ENCODE measurements at regions not wholly inside any gene's neighbourhood (a gene's known extent, or its start where the extent isn't known, plus 50 kb on each side); places are given as distances from the start of the nearest gene placed in this dataset.

- H3K4me1 ChIP-seq = no peaks in the 10 kb centered on the region
- no peaks in the 10 kb centered on the region for H3K9me3 ChIP-seq
- DNase-seq = no peak
- no peaks in the 10 kb centered on the region for H3K27me3 ChIP-seq
- TF ChIP-seq CTCF (IDR thresholded peaks at IDR 0.05; ENCODE audit: low read depth, low read length) = no peak
- H3K4me3 ChIP-seq (ENCODE audit: low read depth, low read length) = no peak overlapping the region
- H3K36me3 ChIP-seq = no peaks in the 10 kb centered on the region
Measured at GRCh38 chr21:41651830-41652229, 115.0 kb downstream of the RIPK4 start.

DNA sequence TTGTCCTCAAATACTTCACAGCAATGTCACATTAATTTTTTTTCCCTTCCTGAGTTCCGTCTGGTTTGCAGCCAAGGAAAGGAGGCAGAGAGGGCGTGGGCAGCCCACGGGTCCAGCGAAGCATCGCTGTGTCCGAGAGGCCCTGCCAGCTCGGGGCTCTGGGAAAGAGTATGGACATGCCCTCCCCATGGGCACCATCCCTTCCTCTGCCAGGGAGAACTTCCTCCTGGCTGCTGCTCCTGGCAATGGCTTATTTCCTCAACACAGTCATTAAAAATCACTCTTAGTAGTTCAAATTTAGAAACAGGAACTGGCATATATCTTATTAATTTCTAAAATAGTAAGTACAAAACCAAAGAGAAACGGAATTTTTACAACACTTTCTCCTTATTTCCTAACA, 115.4 kb downstream of the RIPK4 start:
- Histone ChIP-seq H3K36me3 (no peaks in the 10 kb centered on the region), H3K9me3 (no peaks in the 10 kb centered on the region), H3K4me1 (no peaks in the 10 kb centered on the region), H3K27me3 (no peaks in the 10 kb centered on the region), H3K4me3 (ENCODE audit: low read depth, low read length) (no peak overlapping the region)
- TF ChIP-seq CTCF (IDR thresholded peaks at IDR 0.05; ENCODE audit: low read depth, low read length) = no peak
- DNase-seq = no peak

DNA sequence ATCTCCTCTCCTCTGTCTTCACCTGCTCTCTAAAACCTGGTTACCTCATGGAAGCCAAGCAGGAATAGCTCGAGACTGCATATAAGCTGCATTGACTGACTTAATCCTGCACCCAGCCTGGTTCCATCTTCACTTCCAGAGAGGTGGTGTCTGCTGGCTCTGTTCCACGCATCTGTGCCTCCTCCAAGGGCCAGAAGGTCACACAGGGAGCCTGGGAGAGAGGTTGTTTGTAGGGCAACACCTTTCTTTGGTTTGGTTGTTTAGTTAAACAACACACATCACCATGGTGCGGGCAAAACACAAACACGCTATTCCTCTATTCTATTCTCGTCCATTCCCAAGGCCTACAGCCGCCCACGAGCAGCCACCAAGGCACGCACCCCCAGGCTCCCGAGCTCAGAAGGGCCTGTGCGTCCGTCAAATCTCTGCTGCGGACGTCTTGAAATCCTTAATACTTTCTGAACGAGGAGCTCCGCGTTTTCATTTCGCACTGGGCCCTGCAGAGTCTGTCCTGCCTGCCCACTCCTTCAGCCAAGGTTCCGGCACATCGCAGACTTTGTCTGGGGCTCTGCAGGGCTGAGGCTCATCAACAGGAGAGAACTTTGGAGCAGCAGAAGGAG, 116.2 kb downstream of the RIPK4 start:
- no peak for DNase-seq
- no peaks in the 10 kb centered on the region for H3K4me1 ChIP-seq
- TF ChIP-seq CTCF (IDR thresholded peaks at IDR 0.05; ENCODE audit: low read depth, low read length) = no peak

DNA sequence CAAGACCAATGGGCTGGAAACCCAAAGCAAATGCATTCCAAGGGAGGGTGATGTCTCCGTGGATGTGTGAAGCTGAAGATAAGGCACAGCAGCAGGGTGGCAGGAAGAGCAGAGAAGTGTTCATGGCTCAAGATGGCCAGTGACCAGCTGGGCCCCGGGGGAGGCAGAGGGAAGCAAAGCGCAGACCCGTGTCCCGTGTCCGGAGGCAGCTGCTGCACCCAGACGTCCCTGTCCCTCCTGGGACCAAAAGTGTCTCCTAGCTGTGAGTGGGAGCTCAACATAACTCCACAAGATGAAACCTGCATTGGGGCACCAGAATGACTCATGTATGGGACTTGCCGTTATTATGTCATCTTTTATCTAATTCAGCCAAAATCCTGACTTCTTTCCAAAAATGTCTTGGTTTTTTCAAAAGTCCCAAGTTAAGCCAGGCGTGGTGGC, 118.2 kb downstream of the RIPK4 start:
- H3K27me3 ChIP-seq = no peaks in the 10 kb centered on the region
- no peaks in the 10 kb centered on the region for H3K4me1 ChIP-seq
- TF ChIP-seq CTCF (IDR thresholded peaks at IDR 0.05; ENCODE audit: low read depth, low read length) = no peak
- no peak for DNase-seq
- H3K36me3 ChIP-seq = no peaks in the 10 kb centered on the region
- H3K9me3 ChIP-seq = no peaks in the 10 kb centered on the region
- no peak overlapping the region for H3K4me3 ChIP-seq (ENCODE audit: low read depth, low read length)

More for the DNA sequence above, 116.2 kb downstream of the RIPK4 start:
- Histone ChIP-seq H3K36me3 (no peaks in the 10 kb centered on the region), H3K4me3 (ENCODE audit: low read depth, low read length) (no peak overlapping the region), H3K27me3 (no peaks in the 10 kb centered on the region), H3K9me3 (no peaks in the 10 kb centered on the region)

GRCh38 chr21:41647806-41648561, 118.9 kb downstream of the RIPK4 start:
- no peak for TF ChIP-seq CTCF (IDR thresholded peaks at IDR 0.05; ENCODE audit: low read depth, low read length)
- no peaks in the 10 kb centered on the region for H3K36me3 ChIP-seq
- no peaks in the 10 kb centered on the region for H3K9me3 ChIP-seq
- no peak for DNase-seq
- H3K27me3 ChIP-seq = no peaks in the 10 kb centered on the region
- H3K4me3 ChIP-seq (ENCODE audit: low read depth, low read length) = no peak overlapping the region
- H3K4me1 ChIP-seq = no peaks in the 10 kb centered on the region
